ENCODE measurements at regions not wholly inside any gene's neighbourhood (a gene's known extent, or its start where the extent isn't known, plus 50 kb on each side); places are given as distances from the start of the nearest gene placed in this dataset.

DNA sequence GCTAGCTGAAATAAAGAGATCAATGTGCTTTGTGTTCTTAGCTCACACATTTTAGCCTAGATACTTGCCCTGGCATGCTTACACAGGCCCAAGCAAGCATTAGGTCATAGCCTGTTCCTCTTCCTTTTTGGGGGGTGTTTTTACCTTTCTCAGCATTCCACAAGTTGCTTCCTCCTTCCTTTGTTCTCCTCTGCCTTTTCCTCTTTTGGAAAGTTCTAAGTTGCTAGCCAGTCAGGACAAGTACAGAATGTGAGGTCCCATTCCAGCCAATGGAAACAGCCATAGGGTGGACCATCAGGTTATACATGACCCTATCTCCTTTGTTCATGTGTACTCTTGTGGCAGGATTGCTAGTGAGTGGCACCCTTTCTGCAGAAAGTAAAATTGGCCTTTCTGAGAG is 154.9 kb downstream of the RASSF9 start:
- no peak for DNase-seq (ENCODE audit: low read depth in 3 of 3)

DNA sequence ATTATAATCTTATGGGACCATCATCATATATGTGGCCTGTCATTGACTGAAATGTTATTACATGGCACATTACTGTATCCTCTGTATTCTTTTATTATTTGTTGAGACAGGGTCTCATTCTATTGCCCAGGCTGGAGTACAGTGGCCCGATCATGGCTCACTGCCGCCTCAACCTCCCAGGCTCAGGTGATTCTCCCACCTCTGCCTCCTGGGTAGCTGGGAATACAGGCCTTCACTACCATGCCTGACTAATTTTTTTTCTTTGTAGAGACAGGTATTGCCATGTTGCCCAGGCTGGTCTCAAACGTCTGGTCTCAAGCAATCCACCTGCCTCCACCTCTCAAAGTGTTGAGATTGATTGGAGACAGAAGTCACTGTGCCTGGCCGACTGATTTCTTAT is 153.2 kb downstream of the RASSF9 start:
- no peak for DNase-seq (ENCODE audit: low read depth in 3 of 3)

DNA sequence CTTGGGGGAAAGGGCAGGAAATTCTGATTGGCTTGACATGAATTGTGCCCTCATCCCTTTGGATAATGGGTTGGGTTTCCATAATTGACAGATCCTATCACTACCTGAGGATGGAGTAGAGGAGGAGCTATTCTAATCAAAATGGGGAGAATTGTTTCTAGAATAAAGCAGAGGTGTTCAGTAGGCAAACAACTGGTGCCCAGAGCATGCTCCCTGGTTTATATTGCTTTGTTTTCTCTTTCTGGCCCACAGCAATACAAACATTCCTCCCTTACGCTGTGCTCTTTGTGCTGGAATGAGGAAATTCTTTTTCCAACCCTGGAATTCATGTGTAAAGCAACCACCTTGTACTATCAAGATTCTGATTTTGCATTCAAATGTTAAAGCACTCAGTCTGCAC is 147.4 kb downstream of the RASSF9 start:
- DNase-seq (ENCODE audit: low read depth in 3 of 3): no peak

DNA sequence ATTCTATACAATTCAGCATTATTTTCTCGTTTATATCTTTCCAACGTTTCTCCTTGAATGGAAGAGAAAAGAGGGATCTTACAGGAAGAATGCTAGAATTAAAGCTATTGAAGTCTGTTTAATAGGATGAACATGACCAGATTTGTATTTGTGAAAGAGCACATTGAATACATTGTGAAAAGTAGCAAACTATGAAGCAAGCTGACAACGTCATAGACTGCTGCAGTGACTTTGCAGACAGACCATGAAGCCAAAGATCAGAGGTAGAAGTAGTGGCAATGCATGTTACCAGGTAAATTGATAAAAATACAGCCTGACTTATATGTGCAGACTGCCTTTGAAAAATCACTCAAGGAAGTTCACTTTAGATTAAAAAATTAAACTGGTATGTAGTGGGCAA is 146.1 kb downstream of the RASSF9 start:
- no peak for DNase-seq (ENCODE audit: low read depth in 3 of 3)

DNA sequence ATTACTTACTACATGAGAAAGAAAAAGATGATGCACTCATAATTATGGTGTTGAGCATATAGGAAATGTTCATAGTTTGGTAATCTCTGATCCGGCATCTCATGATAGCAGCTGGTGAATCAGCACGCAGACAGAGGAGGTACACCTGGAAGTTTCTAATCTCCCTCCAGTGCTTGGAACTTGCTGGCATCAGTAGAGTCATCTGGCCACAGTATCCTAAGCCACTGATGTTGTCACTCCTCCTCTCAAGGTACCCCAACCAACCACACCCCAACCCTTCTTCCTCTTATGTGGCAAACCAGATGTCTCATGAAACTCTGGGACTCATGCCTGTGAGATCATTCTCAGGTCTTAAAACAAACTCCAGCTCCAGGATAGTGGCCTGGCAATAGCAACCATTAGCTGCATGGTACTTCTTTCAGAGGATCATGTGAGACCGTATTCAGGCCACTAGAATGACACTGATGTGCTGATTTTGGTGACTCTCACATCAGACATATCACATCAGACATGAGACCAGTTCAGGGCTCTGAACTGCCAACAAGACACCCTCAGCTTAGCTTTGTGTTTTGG is 143.0 kb downstream of the RASSF9 start:
- DNase-seq (ENCODE audit: low read depth in 3 of 3): no peak

DNA sequence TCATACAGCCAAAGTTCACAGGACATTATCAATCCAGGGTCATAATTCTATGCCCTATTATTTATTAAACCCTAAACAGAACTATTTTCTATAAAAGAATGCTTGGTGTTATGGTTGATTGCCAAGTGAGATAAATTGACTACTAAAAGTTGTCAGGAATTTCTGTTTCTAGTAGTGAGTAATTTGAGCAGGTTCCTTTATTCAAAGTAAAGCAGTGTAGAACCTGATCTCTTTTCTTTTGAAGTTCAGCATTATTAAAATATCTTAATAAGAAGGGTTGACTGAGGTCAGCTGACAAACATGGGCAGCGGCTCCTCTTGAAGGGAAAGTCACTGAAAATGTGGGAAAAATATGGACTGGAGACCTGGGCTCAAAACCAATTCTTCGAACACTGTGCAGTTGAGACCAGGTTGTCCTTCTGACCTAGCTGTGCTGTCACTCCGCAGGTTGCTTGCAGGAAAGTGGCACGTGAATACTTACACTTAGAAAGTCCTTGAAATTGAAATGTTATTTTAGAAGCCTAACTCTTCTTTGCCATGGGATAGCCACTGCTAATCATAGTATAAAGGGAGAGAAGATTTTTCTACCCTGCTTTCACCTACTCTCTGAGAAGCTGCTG is 141.0 kb downstream of the RASSF9 start:
- no peak for DNase-seq (ENCODE audit: low read depth in 3 of 3)

DNA sequence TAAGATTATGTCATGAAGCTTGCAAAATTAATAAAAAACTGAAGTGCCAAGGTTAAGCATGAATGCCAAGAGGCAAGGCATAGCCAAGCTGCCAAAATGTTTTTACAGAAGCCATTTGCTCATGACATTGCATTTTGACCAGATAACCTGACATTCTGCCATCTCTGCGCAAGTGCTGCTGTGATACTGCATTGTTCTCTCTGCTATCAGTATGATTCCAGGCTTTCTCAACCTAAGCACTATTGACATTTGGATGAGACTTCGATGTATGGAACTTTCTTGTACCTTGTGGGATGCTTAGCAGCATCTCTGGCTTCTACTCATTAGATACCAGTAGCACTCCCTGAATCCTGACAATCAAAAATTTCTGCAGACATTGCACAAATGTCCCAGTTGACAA is 139.2 kb downstream of the RASSF9 start:
- DNase-seq (ENCODE audit: low read depth in 3 of 3): no peak

DNA sequence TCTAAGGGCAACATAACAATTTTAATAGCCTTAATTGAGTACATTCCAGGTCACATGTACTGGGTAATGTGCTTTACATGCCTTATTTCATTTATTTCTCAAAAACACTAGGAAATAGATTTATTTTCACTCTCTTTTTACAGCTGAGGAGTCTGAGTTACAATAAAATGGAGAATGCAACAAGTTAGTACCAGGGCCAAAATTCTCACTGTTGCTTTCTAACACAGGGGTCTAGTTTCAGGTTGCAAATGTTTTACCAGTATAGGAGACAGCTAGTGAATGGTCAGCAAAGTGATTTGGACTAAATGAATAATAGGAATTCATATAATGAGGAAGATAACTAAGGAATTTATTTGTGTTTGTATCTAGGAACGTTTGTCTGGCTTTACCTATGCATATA is 137.3 kb downstream of the RASSF9 start:
- no peak for DNase-seq (ENCODE audit: low read depth in 3 of 3)

DNA sequence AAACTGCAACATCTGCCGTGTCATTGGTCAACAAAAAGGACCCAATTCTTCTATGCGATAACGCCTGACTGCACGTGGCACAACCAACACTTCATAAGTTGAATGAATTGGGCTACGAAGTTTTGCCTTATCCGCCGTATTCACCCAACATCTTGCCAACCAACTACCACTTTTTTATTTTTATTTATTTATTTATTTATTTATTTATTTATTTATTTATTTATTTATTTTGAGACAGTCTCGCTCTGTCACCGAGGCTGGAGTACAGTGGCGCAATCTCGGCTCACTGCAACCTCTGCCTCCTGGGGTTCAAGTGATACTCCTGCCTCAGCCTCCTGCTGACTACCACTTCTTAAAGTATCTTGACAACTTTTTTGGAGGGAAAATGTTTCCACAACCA is 127.4 kb downstream of the RASSF9 start:
- no peak for DNase-seq (ENCODE audit: low read depth in 3 of 3)

DNA sequence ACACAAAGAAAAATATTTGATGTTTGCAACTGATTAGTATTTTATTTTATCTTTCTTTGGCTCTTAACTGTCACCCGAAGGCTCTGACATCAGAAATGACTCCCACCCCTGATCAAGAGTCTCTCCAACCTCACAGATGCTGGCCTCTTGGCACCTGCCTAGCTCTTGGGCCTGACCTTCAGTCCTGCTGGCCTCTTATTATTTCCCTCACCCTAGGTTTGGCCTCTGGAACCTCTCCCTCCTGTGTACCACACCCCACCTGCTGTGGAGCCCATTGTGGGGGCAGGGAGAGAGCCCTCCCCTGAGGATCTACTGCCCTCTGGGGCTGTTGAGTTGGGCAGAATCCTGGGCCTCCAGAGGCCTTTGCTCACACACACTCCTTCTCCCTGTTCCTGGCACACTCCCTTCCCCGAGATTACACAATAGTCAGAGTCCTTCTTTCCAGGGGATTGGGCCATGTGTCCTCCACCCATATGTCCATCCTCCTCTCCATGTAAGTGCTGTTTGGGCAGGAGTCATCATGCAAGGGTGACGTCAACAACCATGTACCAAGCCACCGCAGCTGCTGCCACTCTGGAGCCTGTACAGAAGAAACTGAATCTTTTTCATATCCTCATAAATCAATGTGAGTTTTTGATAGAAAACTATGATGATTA is 124.3 kb downstream of the RASSF9 start:
- DNase-seq (ENCODE audit: low read depth in 3 of 3): no peak

DNA sequence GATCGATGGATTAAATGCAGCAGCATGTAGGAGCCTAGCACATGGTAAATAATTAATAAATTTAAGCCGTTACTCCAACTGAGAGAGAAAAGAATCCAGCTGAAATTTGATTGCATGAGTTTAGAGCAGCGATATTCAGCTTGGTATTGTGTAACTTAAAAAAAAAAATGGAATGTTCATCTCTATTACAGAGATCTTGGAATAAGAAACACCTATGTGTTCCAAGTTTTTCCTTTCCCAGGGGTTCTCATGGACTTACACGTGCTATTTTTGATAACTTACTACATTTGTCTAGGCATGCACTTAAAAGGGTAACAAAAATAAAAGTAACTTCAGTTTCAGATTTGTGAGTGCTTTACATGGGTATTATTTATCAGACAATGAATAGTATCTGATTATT is 122.8 kb downstream of the RASSF9 start:
- DNase-seq (ENCODE audit: low read depth in 3 of 3): no peak

DNA sequence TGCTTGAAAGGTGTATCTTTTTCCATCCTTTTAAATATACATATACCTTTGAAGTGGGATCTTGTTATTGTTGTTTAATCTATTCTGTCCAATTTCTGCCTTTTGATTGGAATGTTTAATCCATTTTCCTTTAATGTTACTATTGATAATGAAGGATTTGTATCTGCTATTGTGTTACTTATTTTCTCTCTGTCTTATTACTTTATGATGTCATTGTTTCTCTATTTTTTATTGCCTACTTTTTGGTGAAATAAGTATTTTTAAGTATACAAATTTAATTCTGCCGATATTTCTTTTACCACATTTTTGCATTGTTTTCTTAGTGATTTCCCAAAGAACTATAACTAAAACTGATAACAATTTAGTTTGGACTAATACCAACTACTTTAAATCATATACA is 121.8 kb downstream of the RASSF9 start:
- no peak for DNase-seq (ENCODE audit: low read depth in 3 of 3)

DNA sequence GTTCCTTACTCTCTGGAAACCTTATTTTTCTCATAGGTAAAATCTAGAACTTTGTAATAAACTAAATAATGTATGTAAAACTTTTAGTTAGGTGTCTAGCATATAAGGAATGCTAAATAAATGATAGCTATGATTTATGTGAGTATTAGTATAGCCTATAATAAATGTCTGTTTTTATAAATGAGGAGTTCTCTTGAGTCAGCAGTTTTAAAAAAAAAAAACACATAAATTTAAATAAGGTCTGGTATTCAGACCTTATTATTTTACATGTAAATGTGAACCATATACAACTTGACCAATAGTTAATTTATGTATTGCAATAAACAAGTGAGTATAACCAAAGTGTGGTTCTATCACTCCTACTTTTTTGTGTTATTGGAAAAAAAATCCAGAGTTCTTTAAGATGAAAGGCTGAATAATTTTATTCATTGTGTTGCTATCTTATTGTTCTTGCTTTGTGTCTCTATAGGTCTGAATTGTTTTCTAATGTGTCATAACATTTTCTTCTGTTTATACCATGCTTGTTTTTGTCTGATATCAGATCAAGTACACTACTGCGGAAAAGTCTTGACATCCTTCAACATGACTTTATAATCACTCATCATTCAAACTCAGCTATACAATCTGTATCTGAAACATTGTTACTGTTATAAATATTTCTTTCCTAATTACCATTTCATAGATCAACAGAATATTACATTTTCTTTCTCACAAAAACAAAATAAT is 115.7 kb downstream of the RASSF9 start:
- DNase-seq (ENCODE audit: low read depth in 3 of 3): no peak

DNA sequence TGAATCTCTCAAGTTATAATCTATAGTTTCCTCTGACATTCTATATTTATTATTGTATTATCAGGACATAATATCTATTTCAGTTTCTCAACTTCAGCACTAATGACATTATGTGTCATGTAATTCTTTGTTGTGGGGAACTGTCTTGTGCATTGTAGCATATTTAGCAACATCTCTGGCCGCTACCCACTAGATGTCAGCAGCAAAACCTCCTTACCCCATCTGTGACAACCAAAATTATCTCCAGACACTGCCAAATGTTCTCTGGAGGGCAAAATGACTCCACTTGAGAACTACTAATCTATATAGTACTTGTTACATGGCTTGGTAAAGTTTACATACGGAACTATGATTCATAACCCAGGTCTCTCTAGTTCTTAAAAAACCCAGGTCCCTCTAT is 110.2 kb downstream of the RASSF9 start:
- no peak for DNase-seq (ENCODE audit: low read depth in 3 of 3)

DNA sequence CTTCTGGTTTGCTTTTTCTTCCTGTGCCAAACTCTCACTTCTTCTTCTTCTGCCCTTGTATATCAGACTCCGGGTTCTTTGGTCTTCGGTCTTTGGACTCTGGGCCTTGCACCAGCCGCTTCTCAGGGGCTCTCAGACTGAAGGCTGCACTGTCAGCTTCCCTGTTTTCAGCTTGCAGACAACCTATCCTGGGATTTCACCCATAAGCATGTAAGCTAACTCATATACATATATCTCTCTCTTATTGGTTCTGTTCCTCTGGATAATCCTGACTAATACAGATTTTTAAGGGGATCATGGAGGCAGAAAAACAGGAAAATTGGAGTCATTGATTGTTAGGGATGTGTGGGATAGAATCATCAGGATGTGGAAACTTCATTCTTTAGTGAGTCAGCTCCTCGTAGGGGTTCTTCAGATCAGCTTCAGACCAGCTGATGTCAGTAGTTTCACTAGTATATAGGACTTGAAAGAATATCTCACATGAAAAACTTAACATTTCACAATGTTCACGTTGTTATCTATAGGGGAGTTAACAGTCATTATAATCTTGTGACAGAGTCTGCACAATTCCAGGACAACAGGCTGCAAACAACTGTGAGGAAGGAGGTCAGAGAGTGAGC is 102.9 kb downstream of the RASSF9 start:
- DNase-seq (ENCODE audit: low read depth in 3 of 3): no peak

DNA sequence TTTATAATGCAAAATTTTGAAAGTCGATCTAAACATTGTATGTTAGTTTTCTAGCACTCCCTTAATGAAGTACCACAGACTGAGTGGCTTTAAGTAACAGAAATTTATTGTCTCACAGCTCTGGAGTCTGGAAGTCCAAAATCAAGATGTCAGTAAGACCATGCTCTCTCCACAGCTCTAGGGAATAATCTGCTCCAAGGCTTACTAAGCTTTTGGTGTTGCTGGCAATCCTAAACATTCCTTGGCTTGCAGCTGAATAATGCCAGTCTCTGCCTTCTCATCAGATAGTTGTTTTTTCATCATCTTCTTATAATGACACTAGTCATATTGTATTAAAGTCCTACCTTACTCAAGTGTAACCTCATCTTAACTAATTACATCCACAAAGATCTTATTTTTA is 102.2 kb downstream of the RASSF9 start:
- DNase-seq (ENCODE audit: low read depth in 3 of 3): no peak

DNA sequence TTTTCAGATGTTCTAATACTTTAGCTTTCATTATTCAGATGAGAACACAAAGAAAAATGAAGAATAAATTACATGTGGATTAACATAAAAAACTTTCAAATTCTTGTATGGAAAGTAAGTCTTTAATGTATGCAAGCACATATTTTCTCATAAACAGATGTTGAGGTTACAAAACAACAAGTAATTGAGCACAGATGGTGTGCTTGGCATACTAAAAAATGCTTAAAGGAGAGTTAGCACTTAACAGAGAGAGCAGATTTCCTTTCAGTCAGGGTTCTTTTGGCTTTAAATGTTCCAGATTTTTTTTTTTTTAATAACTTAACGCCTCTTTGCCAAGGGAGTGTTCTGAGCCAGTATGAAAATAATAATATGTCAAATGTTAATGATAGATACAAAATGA is 96.0 kb downstream of the RASSF9 start:
- no peak for DNase-seq (ENCODE audit: low read depth in 3 of 3)

DNA sequence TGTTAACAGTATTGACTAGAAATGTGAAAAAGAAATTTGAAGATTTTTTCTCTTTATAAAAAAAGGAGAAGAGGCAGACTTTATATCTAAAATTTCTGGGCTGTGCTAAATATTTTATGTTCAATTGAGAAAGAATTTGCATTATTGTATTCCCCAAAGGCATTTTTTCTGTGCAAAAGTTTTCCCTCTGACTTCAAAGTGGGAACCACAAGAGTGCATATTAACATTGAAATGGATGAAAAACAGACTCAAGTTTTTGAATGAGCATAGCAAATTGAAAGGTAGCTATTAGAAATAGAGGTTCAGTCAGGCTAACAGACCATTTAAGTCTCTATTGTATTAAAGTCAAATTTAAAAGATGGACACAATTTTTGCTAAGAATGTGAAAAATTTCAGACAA is 95.2 kb downstream of the RASSF9 start:
- DNase-seq (ENCODE audit: low read depth in 3 of 3): no peak

DNA sequence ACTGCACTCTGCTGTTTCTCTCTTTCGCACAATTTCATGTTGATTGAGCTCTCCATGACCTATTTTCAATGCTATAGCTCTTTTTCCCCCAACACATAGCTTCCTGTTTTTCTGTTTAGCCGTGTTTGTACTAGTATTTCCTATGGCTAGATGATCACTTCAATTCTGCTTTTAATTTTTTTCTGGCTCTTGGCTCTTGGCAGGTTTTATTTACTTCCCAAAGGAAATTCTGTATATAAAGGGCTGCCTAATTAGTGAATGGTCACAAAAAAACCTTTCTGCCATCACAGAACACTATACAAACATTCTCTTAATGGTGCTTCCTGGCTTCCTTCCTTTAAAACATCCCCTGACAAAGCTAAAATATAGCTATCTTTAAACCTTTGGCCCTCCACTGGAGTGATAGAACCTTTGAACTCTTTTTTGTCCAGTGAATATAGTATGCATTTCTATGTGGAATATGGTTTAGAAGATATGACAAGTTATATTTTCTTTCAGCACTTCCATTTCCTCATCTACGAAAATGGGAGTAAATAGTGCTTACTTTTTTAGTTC is 88.2 kb downstream of the RASSF9 start:
- DNase-seq (ENCODE audit: low read depth in 3 of 3): no peak
